GM18508 (cell line): ENCODE measurements at regions not wholly inside any gene's neighbourhood (a gene's known extent, or its start where the extent isn't known, plus 50 kb on each side); places are given as distances from the start of the nearest gene placed in this dataset.
"Not testable (repeated sequence)": the region's sequence is repeated elsewhere in the genome, so short reads cannot be mapped to it uniquely, and the experiment has no call there.

Source experiments
- ATAC-seq: cut with Tn5 transposase; IDR thresholded peaks from one replicate; pipeline ENCODE4 v1.9.1; 2021; ENCODE audit warnings: moderate number of reproducible peaks; ENCODE audit not compliant: insufficient read depth, unreplicated experiment

GRCh38 chr2:114354199-114354598, 88.2 kb upstream of the DPP10 start:
- no peak for ATAC-seq

- no peak for ATAC-seq
Measured at GRCh38 chr2:114368705-114369104, 73.7 kb upstream of the DPP10 start.

GRCh38 chr2:114371721-114372120, 70.7 kb upstream of the DPP10 start:
- ATAC-seq, result not testable (repeated sequence)

- no peak for ATAC-seq
Measured at GRCh38 chr2:114373591-114373990, 68.8 kb upstream of the DPP10 start.

- no peak for ATAC-seq
Measured at GRCh38 chr2:114384441-114384840, 58.0 kb upstream of the DPP10 start.

- ATAC-seq, result no peak
Measured at GRCh38 chr2:114389021-114389420, 53.4 kb upstream of the DPP10 start.
